ENCODE measurements at regions not wholly inside any gene's neighbourhood (a gene's known extent, or its start where the extent isn't known, plus 50 kb on each side); places are given as distances from the start of the nearest gene placed in this dataset.

DNA sequence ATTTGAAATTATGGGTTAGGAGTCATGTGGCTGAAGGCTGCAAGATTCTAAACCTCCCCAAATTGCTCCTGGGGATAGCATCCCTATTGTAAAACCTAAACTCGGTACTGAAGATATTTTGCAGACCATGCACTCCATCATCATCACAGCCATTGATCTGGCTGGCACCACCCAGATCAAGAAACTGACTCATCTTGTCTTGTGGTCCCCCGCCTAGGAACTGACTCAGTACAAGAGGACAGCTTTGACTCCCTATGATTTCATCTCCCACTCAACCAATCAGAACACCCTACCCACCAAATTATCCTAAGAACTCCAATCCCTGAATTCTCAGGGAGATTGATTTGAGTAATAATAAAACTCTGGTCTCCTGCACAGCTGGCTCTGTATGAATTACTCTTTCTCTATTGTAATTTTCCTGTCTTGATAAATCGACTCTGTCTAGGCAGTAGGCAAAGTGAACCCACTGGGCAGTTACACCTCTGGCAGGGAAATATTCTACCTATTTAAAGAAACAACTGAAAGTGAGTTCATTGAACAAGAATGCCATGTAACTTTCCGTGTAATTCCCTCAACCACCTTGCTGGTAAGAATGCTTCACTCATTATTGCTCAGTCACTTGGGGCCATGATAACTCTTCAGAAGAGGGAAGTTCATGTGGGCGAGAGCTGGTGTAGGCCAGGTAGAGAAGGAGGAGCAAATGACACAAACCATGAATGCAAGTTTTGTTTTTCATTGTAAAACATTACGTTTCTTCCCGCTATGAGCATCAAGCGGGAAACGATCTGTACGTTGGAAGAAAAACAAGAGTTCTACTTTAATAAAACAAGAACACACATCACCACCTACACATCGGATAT is 602.9 kb upstream of the ARID1B start:
- no peak for DNase-seq

DNA sequence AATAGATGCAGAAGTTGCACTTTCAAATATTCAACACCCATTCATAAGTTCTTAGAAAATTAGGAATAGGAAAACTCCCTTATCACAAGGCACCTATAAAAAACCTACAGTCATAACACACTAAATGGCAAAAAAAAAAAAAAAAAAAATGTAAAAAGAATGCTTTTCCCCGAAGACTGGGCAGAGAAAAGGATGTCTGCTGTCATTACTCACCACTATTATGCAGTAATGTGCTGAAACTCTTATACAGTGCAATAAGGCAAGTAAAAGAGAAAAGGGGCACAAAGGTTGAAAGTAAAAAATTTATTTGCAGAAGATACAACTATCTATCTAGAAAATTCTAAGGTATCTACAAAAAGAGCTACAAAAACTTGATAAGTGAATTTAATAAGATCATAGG is 607.8 kb upstream of the ARID1B start:
- DNase-seq, result no peak

DNA sequence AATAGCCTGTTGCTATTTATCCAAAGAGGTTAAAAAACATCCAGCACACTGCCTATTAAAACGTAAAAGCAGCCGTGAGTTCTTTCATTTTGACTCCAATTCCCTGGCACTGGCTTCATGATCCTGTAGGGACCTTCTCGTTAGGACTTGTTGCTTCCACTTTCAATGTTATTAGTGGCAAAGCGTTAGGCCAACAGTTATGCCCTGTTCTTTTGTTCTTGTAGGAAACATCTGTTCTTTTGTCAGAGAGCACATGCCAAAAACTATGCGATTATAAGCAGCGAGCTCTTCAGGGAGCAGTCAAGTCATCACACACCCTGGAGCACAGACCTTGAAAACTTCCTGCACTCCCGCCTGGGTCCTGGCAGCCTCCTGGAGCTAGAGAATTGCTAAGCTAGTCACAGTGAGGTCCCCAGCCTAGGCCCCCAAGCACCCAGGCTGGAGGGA is 609.5 kb upstream of the ARID1B start:
- no peak for DNase-seq

- DNase-seq, result no peak
Measured at GRCh38 chr6:156167016-156167624, 610.1 kb upstream of the ARID1B start.

DNA sequence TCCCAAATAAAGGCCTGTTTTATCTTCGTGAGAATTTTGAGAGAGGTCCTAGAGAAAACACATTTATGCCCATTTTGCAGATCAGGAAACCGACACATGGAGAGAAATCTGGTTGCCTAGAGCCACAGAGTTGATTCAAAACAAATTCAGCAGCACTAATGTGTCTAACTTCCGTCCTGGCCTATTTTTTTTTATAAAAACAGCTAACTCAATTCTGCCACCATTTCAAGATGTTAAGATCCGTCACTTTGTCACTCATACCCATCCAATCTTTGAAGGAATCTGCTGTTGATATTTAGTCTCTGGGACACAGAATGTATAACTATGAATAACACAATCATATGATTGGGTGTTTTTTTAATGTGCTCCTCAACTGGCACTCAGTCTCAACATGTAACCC is 611.1 kb upstream of the ARID1B start:
- no peak for DNase-seq

- DNase-seq, result no peak
Measured at GRCh38 chr6:156164701-156165452, 612.3 kb upstream of the ARID1B start.

GRCh38 chr6:156163311-156163710 is 613.9 kb upstream of the ARID1B start:
- DNase-seq, result no peak

GRCh38 chr6:156161471-156161870 is 615.7 kb upstream of the ARID1B start:
- DNase-seq, result no peak

DNA sequence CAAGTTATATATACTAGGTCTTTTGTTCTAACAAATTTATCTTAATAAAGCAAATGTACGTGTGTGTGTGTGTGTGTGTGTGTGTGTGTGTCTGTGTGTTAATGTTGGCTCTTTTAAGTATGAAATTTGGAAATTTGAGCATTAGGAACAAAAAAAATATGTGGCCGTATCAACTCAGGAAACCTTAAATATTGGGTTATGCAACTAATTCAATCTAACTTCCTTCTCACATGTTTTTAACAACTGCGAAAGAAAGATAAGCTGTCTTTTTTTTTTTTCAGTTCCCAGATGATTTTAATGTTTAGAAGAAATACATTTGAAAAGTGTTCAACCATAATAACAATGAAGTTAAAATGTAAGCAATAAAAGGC is 616.4 kb upstream of the ARID1B start:
- peak; percentile 40 for DNase-seq

DNA sequence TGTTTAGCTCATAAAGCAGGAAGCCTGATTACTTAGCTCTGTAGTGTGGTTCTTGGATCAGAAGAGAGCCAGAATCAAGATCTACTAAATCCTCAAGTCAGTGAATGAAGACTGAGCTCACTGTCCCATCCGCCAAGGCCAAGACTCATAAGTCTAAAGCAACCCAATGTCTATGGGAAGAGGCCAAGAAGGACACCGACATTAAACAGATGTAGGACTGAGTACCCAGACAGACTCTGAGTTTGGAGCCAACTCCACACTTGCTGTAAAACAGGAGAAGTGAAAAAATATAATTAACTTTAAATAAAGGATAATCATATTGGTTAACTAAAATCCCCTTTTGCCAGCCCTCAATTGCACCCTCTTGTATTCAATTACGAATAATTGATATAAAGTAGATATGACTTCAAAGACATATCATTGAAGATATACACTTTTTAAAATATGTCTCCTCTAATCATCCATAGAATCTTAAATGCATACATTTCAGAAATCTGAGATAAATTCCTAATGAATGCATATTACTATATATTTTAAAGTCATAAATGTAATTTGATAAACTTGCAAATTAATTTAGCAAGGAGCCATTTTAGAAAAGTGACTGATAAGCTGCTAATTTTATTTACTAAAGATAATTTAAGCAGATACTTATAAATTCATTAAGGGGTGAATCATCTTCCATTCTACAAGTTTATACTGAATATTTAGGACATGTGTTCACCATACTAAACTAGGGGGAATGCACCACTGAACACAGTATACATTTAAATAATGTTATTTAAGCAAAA is 617.0 kb upstream of the ARID1B start:
- DNase-seq, result no peak

DNA sequence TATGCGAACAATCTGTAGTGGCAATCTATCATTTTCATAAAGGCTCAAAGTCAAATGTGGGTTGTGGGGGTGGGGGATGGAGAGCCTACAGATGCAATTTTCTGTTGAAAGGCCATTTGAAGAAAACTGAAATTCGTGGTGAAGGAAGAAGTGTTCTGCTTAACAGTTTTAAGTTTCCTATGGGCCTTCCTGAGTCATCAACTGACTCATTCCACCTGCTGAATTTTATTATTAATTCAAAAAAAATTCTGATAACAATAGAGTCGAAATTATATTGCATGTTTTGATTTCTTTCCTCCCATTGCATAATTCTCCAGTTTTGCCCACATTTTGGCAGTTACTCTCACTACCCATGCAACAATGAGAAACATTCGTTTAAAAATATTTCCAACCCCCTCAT is 622.3 kb upstream of the ARID1B start:
- DNase-seq, result no peak

DNA sequence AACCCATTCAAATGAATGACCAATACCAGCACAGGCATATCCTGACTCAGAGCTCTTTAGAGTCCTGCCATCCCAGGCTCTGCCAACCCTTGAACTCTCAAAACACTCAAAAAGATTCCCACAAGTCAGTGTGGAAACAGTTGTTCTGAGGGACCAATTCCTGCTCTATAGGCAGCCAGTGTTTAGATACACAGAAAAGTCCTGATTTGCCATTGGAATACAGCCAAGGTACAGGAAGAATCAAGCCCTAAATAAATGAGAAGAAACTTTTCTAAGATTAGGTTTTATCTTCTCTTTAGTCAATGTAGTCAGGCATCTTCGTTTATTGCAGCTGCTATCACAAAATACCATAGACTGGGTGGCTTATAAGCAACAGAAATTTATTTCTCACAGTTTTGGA is 626.8 kb upstream of the ARID1B start:
- no peak for DNase-seq

- DNase-seq, result no peak
Measured at GRCh38 chr6:156146891-156147290, 630.3 kb upstream of the ARID1B start.

- no peak for DNase-seq
Measured at GRCh38 chr6:156131221-156131903, 645.8 kb upstream of the ARID1B start.

DNA sequence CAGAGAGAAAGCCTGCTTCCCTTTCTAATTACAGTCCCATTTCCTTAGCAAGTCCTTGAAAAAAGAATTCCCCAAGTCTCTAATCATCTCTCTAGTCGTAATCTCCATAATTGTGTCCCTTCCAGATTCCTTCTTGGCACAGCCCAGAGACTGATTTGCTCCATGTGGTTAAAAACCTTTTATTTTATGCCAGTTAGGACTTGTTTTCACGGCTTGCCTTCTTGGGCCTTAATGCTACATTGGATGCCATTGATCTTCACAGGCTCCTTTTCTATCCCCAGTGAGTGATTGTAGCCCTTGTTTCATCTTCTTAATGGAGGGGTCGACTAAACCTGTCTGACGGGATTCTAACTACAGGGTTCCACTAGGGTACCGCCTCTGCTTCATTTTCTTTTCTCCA is 650.6 kb upstream of the ARID1B start:
- no peak for DNase-seq

DNA sequence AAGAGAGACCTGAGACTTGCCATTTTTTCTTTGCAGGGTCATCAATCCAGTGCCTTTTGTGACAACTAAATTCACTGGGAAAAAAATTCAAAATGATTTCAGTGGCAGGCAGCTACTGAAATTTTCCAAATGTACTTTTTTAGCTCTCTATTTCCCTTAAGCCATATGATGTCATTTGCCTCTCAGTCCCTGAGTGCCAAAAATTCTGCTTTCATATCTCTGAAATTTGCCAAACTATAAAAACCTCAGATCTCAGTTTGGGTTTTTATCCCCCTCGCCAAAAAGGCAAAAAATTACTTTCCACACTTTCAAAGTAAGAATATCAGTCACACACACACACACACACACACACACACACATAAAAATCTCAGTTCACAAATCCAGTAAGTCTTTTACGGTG is 651.3 kb upstream of the ARID1B start:
- no peak for DNase-seq

GRCh38 chr6:156123731-156124130 is 653.4 kb upstream of the ARID1B start:
- no peak for DNase-seq

GRCh38 chr6:156121973-156122372 is 655.2 kb upstream of the ARID1B start:
- DNase-seq, result no peak

- DNase-seq, result no peak
Measured at GRCh38 chr6:156114541-156114940, 658.9 kb upstream of the NOX3 start.

GRCh38 chr6:156113631-156114030 is 658.0 kb upstream of the NOX3 start:
- no peak for DNase-seq

DNA sequence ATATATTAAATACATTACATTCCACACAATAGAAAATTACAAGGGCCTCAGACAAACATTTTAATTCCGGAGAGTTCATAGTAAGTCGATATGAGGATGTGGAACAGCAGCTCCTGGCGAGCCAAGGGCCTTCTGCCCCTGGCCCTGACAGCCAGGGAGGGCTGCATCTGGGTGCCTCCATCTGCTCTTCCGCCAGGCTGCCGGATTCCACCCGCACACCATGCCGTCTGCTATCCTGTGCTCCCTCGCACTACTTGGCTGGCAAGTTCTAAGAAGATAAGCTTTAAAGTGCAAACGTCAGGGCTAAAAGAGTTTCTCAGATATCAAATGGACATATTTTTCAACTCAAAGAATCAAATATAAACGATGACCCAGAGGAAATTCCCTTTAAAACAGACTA is 656.3 kb upstream of the NOX3 start:
- DNase-seq, result no peak

GRCh38 chr6:156110249-156110648 is 654.6 kb upstream of the NOX3 start:
- no peak for DNase-seq

GRCh38 chr6:156109713-156110112 is 654.1 kb upstream of the NOX3 start:
- no peak for DNase-seq

Data from GF-D8 (cell line).